ENCODE measurements at regions not wholly inside any gene's neighbourhood (a gene's known extent, or its start where the extent isn't known, plus 50 kb on each side); places are given as distances from the start of the nearest gene placed in this dataset.

DNA sequence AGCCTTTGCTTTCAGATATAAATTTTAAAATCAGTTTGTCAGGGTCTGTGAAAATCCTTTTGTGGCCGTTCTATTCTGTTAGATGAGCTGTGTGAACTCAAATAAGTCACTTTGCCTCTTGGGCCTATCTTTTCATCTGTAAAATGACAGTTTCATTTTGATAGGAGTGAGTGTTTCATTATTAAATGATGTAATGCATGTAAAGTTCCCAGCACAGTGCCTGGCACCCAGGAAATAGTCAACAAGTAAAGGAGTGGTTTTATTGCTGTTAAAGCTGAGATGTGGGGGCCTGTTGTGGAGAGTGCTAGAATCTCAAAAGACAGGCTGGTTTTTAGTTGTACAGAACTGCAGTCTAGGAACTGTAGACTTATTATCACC lies 394.5 kb upstream of the CFAP20DC start:
- TF ChIP-seq, protein P1, sequence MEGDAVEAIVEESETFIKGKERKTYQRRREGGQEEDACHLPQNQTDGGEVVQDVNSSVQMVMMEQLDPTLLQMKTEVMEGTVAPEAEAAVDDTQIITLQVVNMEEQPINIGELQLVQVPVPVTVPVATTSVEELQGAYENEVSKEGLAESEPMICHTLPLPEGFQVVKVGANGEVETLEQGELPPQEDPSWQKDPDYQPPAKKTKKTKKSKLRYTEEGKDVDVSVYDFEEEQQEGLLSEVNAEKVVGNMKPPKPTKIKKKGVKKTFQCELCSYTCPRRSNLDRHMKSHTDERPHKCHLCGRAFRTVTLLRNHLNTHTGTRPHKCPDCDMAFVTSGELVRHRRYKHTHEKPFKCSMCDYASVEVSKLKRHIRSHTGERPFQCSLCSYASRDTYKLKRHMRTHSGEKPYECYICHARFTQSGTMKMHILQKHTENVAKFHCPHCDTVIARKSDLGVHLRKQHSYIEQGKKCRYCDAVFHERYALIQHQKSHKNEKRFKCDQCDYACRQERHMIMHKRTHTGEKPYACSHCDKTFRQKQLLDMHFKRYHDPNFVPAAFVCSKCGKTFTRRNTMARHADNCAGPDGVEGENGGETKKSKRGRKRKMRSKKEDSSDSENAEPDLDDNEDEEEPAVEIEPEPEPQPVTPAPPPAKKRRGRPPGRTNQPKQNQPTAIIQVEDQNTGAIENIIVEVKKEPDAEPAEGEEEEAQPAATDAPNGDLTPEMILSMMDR (IDR thresholded peaks at IDR 0.05; ENCODE audit: poor library complexity, severe bottlenecking), result no peak
- no peak for TF ChIP-seq EZH2 (IDR thresholded peaks at IDR 0.05; ENCODE audit: borderline replicate concordance, insufficient read depth, low read length, poor library complexity, severe bottlenecking)
- TF ChIP-seq EP300 (conservative IDR thresholded peaks at IDR 0.05; ENCODE audit: poor library complexity, severe bottlenecking), result no peak
- TF ChIP-seq, protein P2, sequence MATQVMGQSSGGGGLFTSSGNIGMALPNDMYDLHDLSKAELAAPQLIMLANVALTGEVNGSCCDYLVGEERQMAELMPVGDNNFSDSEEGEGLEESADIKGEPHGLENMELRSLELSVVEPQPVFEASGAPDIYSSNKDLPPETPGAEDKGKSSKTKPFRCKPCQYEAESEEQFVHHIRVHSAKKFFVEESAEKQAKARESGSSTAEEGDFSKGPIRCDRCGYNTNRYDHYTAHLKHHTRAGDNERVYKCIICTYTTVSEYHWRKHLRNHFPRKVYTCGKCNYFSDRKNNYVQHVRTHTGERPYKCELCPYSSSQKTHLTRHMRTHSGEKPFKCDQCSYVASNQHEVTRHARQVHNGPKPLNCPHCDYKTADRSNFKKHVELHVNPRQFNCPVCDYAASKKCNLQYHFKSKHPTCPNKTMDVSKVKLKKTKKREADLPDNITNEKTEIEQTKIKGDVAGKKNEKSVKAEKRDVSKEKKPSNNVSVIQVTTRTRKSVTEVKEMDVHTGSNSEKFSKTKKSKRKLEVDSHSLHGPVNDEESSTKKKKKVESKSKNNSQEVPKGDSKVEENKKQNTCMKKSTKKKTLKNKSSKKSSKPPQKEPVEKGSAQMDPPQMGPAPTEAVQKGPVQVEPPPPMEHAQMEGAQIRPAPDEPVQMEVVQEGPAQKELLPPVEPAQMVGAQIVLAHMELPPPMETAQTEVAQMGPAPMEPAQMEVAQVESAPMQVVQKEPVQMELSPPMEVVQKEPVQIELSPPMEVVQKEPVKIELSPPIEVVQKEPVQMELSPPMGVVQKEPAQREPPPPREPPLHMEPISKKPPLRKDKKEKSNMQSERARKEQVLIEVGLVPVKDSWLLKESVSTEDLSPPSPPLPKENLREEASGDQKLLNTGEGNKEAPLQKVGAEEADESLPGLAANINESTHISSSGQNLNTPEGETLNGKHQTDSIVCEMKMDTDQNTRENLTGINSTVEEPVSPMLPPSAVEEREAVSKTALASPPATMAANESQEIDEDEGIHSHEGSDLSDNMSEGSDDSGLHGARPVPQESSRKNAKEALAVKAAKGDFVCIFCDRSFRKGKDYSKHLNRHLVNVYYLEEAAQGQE (IDR thresholded peaks at IDR 0.05; ENCODE audit: borderline replicate concordance), result no peak
- TF ChIP-seq POLR2AphosphoS5 (IDR thresholded peaks at IDR 0.05), result no peak
- no peak for TF ChIP-seq TAF1 (IDR thresholded peaks at IDR 0.05; ENCODE audit: low read depth)

All from neural cell (in vitro differentiated cells).